Osteoblast (primary cell): ENCODE measurements at regions not wholly inside any gene's neighbourhood (a gene's known extent, or its start where the extent isn't known, plus 50 kb on each side); places are given as distances from the start of the nearest gene placed in this dataset.

Experiments
- DNase-seq: peaks from one replicate; pipeline ENCODE4 v3.0.0; 2011; ENCODE audit warnings: low spot score, mixed read lengths; ENCODE audit not compliant: insufficient read length; ENCODE audit errors: missing footprints
- H2AFZ ChIP-seq: 2 replicates; pipeline ENCODE4 v1.6.0; 2011; ENCODE audit warnings: mild to moderate bottlenecking, low read length
- H3K27ac ChIP-seq: 2 replicates; pipeline ENCODE4 v1.5.1; 2011; ENCODE audit warnings: mild to moderate bottlenecking, low read depth, low read length, moderate library complexity
- H3K27me3 ChIP-seq: 2 replicates; pipeline ENCODE4 v1.6.0; 2012; ENCODE audit warnings: mild to moderate bottlenecking, control low read depth, inconsistent platforms, low read length, moderate library complexity; ENCODE audit not compliant: insufficient read depth
- H3K36me3 ChIP-seq: 2 replicates; pipeline ENCODE4 v1.5.1; 2011; ENCODE audit warnings: mild to moderate bottlenecking, low read length, control low read depth, moderate library complexity; ENCODE audit not compliant: insufficient read depth
- H3K4me1 ChIP-seq: 2 replicates; pipeline ENCODE4 v1.5.1; 2011; ENCODE audit warnings: mild to moderate bottlenecking, low read length, control low read depth, moderate library complexity; ENCODE audit not compliant: insufficient read depth
- H3K4me2 ChIP-seq: 2 replicates; pipeline ENCODE4 v1.6.0; 2011; ENCODE audit warnings: mild to moderate bottlenecking, low read length; ENCODE audit not compliant: insufficient read depth
- H3K4me3 ChIP-seq: fragments of 200-600 bp; sonication (generic); 3 replicates; pipeline ENCODE4 v1.5.1; 2012; ENCODE audit warnings: mild to moderate bottlenecking, low read length, inconsistent platforms; ENCODE audit not compliant: insufficient read depth
- H3K79me2 ChIP-seq: 2 replicates; pipeline ENCODE4 v1.6.0; 2012; ENCODE audit warnings: mild to moderate bottlenecking, low read length, control low read depth, inconsistent platforms; ENCODE audit not compliant: insufficient read depth
- H3K9me3 ChIP-seq: 2 replicates; pipeline ENCODE4 v1.5.1; 2011; ENCODE audit warnings: low read depth, low read length, control low read depth
- H4K20me1 ChIP-seq: 2 replicates; pipeline ENCODE4 v1.6.0; 2012; ENCODE audit warnings: mild to moderate bottlenecking, low read length, control low read depth; ENCODE audit not compliant: insufficient read depth
- CTCF ChIP-seq: IDR thresholded peaks from 2 replicates; pipeline ENCODE4 v1.5.1; 2011; ENCODE audit warnings: mild to moderate bottlenecking, low read depth, low read length, moderate library complexity; ENCODE audit errors: extremely low read depth

- no peaks in the 10 kb centered on the region for H4K20me1 ChIP-seq
- no peaks in the 10 kb centered on the region for H3K79me2 ChIP-seq
- H3K9me3 ChIP-seq, result no peaks in the 10 kb centered on the region
- H2AFZ ChIP-seq, result no peak overlapping the region
- no peak overlapping the region for H3K4me3 ChIP-seq
- TF ChIP-seq CTCF, result no peak
- no peak overlapping the region for H3K27ac ChIP-seq
- H3K4me1 ChIP-seq, result no peaks in the 10 kb centered on the region
- no peaks in the 10 kb centered on the region for H3K36me3 ChIP-seq
- DNase-seq, result no peak
- no peaks in the 10 kb centered on the region for H3K27me3 ChIP-seq
- H3K4me2 ChIP-seq, result no peak overlapping the region
Measured at GRCh38 chr5:126265917-126266316, 157.3 kb upstream of the GRAMD2B start.

- no peaks in the 10 kb centered on the region for H4K20me1 ChIP-seq
- H2AFZ ChIP-seq, result no peak overlapping the region
- H3K9me3 ChIP-seq, result no peaks in the 10 kb centered on the region
- no peaks in the 10 kb centered on the region for H3K27me3 ChIP-seq
- no peak for TF ChIP-seq CTCF
- H3K27ac ChIP-seq, result no peak overlapping the region
- H3K4me2 ChIP-seq, result no peak overlapping the region
- no peaks in the 10 kb centered on the region for H3K79me2 ChIP-seq
- no peaks in the 10 kb centered on the region for H3K4me1 ChIP-seq
- no peak overlapping the region for H3K4me3 ChIP-seq
- no peaks in the 10 kb centered on the region for H3K36me3 ChIP-seq
- DNase-seq, result no peak
Measured at GRCh38 chr5:126267438-126267837, 155.8 kb upstream of the GRAMD2B start.

GRCh38 chr5:126268697-126269315, 154.4 kb upstream of the GRAMD2B start:
- no peaks in the 10 kb centered on the region for H3K79me2 ChIP-seq
- H3K36me3 ChIP-seq, result no peaks in the 10 kb centered on the region
- no peak for TF ChIP-seq CTCF
- no peaks in the 10 kb centered on the region for H3K9me3 ChIP-seq
- DNase-seq, result no peak
- no peaks in the 10 kb centered on the region for H3K27me3 ChIP-seq
- H3K4me2 ChIP-seq, result no peak overlapping the region
- H3K4me1 ChIP-seq, result no peaks in the 10 kb centered on the region
- no peaks in the 10 kb centered on the region for H4K20me1 ChIP-seq
- H2AFZ ChIP-seq, result no peak overlapping the region
- no peak overlapping the region for H3K27ac ChIP-seq
- no peak overlapping the region for H3K4me3 ChIP-seq

GRCh38 chr5:126269511-126269910, 153.7 kb upstream of the GRAMD2B start:
- Histone ChIP-seq H3K9me3 (no peaks in the 10 kb centered on the region), H2AFZ (no peak overlapping the region)

More at GRCh38 chr5:126269511-126269910, 153.7 kb upstream of the GRAMD2B start:
- Histone ChIP-seq H3K36me3 (no peaks in the 10 kb centered on the region), H3K4me2 (no peak overlapping the region), H3K4me1 (no peaks in the 10 kb centered on the region), H3K27me3 (no peaks in the 10 kb centered on the region), H4K20me1 (no peaks in the 10 kb centered on the region), H3K4me3 (no peak overlapping the region), H3K79me2 (no peaks in the 10 kb centered on the region), H3K27ac (no peak overlapping the region)
- TF ChIP-seq CTCF, result no peak
- DNase-seq, result no peak
